ENCODE measurements at regions not wholly inside any gene's neighbourhood (a gene's known extent, or its start where the extent isn't known, plus 50 kb on each side); places are given as distances from the start of the nearest gene placed in this dataset.

GRCh38 chr3:90026406-90026805 lies 919.0 kb downstream of the EPHA3 start:
- Histone ChIP-seq H3K36me3 (no peaks in the 10 kb centered on the region), H3K4me1 (no peaks in the 10 kb centered on the region), H3K4me3 (no peak overlapping the region), H3K9me3 (no peaks in the 10 kb centered on the region), H3K27me3 (no peaks in the 10 kb centered on the region), H3K27ac (no peak overlapping the region)
- TF ChIP-seq EP300 (IDR thresholded peaks at IDR 0.05) (no peak), POLR2A (IDR thresholded peaks at IDR 0.05) (no peak), CTCF (IDR thresholded peaks at IDR 0.05) (no peak)
- WGBS, 2 donors: 70 to 81% methylated on average over 2 of the region's 2 CpGs
- no peak for DNase-seq (ENCODE audit: low spot score in 2 of 2)

GRCh38 chr3:90031121-90031520 lies 923.7 kb downstream of the EPHA3 start:
- Histone ChIP-seq H3K27ac (no peak overlapping the region), H3K27me3 (no peaks in the 10 kb centered on the region), H3K4me1 (no peaks in the 10 kb centered on the region), H3K9me3 (no peaks in the 10 kb centered on the region), H3K36me3 (no peaks in the 10 kb centered on the region), H3K4me3 (no peak overlapping the region)
- no peak for DNase-seq (ENCODE audit: low spot score in 2 of 2)
- no peak for TF ChIP-seq CTCF (IDR thresholded peaks at IDR 0.05)

- TF ChIP-seq POLR2A (IDR thresholded peaks at IDR 0.05): no peak
- TF ChIP-seq CTCF (IDR thresholded peaks at IDR 0.05): no peak
- TF ChIP-seq EP300 (IDR thresholded peaks at IDR 0.05): no peak
- no peaks in the 10 kb centered on the region for H3K4me1 ChIP-seq
- H3K36me3 ChIP-seq: no peaks in the 10 kb centered on the region
- DNase-seq (ENCODE audit: low spot score in 2 of 2): no peak
- WGBS, 2 donors: 55 to 64% methylated on average over 6 of the region's 6 CpGs
- H3K27ac ChIP-seq: no peak overlapping the region
- no peak overlapping the region for H3K4me3 ChIP-seq
- H3K9me3 ChIP-seq: no peaks in the 10 kb centered on the region
- no peaks in the 10 kb centered on the region for H3K27me3 ChIP-seq
These were observed 925.7 kb downstream of the EPHA3 start for GRCh38 chr3:90032980-90033641.

GRCh38 chr3:90034038-90034437 lies 926.6 kb downstream of the EPHA3 start:
- WGBS, 2 donors: 85 to 88% methylated on average over 2 of the region's 2 CpGs

GRCh38 chr3:90035643-90036042 lies 928.2 kb downstream of the EPHA3 start:
- Histone ChIP-seq H3K36me3 (no peaks in the 10 kb centered on the region), H3K4me3 (no peak overlapping the region), H3K27ac (no peak overlapping the region), H3K4me1 (no peaks in the 10 kb centered on the region), H3K9me3 (no peaks in the 10 kb centered on the region), H3K27me3 (no peaks in the 10 kb centered on the region)
- TF ChIP-seq POLR2A (IDR thresholded peaks at IDR 0.05) (no peak), CTCF (IDR thresholded peaks at IDR 0.05) (no peak), EP300 (IDR thresholded peaks at IDR 0.05) (no peak)
- no peak for DNase-seq (ENCODE audit: low spot score in 2 of 2)
- 71 to 81% methylated on average over 1 of the region's 1 CpG for WGBS, 2 donors

More at GRCh38 chr3:90034038-90034437, 926.6 kb downstream of the EPHA3 start:
- H3K27me3 ChIP-seq: no peaks in the 10 kb centered on the region
- no peak overlapping the region for H3K27ac ChIP-seq
- no peaks in the 10 kb centered on the region for H3K36me3 ChIP-seq
- no peak for TF ChIP-seq EP300 (IDR thresholded peaks at IDR 0.05)
- TF ChIP-seq POLR2A (IDR thresholded peaks at IDR 0.05): no peak
- no peak for TF ChIP-seq CTCF (IDR thresholded peaks at IDR 0.05)
- DNase-seq (ENCODE audit: low spot score in 2 of 2): no peak
- no peaks in the 10 kb centered on the region for H3K4me1 ChIP-seq
- H3K9me3 ChIP-seq: no peaks in the 10 kb centered on the region
- no peak overlapping the region for H3K4me3 ChIP-seq
